ENCODE measurements at regions not wholly inside any gene's neighbourhood (a gene's known extent, or its start where the extent isn't known, plus 50 kb on each side); places are given as distances from the start of the nearest gene placed in this dataset.

DNA sequence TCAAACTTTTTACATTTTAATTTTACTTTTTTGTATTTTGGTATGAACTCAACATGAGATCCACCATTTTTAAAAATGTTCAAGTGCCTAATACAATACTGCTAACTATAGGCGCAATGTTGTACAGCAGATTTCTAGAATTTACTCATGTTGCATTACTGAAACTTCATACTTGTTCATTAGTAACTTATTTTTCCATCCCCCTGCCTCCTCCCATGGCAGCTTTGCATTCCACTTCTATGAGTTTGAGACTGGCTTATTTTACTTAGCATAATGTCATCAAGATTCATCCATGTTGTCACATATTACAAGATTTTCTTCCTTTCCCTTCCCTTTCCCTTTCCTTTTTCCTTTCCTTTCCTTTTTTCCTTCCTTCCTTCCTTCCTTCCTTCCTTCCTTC, 825.9 kb downstream of the SLC16A7 start:
- TF ChIP-seq, protein P1, sequence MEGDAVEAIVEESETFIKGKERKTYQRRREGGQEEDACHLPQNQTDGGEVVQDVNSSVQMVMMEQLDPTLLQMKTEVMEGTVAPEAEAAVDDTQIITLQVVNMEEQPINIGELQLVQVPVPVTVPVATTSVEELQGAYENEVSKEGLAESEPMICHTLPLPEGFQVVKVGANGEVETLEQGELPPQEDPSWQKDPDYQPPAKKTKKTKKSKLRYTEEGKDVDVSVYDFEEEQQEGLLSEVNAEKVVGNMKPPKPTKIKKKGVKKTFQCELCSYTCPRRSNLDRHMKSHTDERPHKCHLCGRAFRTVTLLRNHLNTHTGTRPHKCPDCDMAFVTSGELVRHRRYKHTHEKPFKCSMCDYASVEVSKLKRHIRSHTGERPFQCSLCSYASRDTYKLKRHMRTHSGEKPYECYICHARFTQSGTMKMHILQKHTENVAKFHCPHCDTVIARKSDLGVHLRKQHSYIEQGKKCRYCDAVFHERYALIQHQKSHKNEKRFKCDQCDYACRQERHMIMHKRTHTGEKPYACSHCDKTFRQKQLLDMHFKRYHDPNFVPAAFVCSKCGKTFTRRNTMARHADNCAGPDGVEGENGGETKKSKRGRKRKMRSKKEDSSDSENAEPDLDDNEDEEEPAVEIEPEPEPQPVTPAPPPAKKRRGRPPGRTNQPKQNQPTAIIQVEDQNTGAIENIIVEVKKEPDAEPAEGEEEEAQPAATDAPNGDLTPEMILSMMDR (IDR thresholded peaks at IDR 0.05) = no peak
- no peak for TF ChIP-seq POLR2A (IDR thresholded peaks at IDR 0.05)

Measured in adrenal gland (tissue), 5 donors.